Adipose tissue (tissue), 3 donors: ENCODE measurements at regions not wholly inside any gene's neighbourhood (a gene's known extent, or its start where the extent isn't known, plus 50 kb on each side); places are given as distances from the start of the nearest gene placed in this dataset.
"Not testable (repeated sequence)": the region's sequence is repeated elsewhere in the genome, so short reads cannot be mapped to it uniquely, and the experiment has no call there.

Experiments
- H3K27ac ChIP-seq: one replicate; pipeline ENCODE4 v1.5.1; 2013; ENCODE audit warnings: low read depth, low read length
- WGBS, 3 donors: extraction: QIAGEN DNeasy Blood & Tissue Kit; methylation state at CpG; one replicate each; pipeline ENCODE4 v1.1.7; 2013; 5-methylcytosine and 5-hydroxymethylcytosine counted together
- donor health status: healthy with polysubstance abuse.
- donor health status: Bipolar disorder and iron deficiency.
- donor health status: healthy.

- WGBS, 3 donors, result 62 to 86% (median 74%) methylated on average over 5 of the region's 5 CpGs
- H3K27ac ChIP-seq, result no peak overlapping the region
Measured at GRCh38 chr13:40048551-40048950, 393.1 kb downstream of the COG6 start.

- no peak overlapping the region for H3K27ac ChIP-seq
Measured at GRCh38 chr13:40052954-40053353, 397.5 kb downstream of the COG6 start.

DNA sequence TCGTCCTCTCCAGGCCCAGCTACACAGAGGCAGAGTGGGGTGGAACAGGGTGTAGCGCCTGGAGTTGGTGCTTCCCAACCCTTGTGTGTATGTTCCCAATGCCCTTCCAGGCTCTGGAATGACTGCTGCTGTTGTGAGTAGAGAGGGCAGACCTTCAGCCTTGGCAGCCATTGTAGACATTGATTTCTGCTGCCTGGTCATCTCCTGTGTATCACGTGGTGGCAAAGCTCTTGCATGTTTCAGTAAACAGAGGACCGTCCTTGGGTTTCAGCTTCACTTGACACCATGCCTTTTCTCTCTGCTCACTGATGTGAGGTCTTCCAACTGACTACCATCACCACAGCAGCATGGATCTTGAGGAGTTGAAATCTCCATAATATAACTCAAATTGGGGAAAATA lies 397.9 kb downstream of the COG6 start:
- no peak overlapping the region for H3K27ac ChIP-seq
- 83 to 95% (median 93%) methylated on average over 4 of the region's 4 CpGs for WGBS, 3 donors

DNA sequence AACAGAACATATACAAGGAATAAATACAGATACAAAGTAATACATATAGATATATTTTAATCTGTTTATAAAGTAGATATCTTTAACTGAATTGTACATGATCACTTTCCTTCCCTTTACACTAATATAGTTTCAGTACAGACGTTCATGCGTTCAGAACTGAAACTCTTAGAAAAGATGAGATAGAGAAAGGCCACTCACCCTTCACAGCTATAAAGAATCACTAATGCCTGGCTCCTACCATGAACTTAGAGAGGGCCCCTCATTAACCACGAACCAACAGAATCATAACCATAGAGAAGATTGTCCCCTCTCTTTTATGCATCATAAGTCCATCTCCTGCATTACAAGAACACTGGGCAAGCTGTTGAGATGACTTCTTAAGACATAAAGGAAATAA lies 399.0 kb downstream of the COG6 start:
- H3K27ac ChIP-seq, result not testable (repeated sequence)
- WGBS, 3 donors, result no CpG with 5 or more reads among the region's 3 CpGs

DNA sequence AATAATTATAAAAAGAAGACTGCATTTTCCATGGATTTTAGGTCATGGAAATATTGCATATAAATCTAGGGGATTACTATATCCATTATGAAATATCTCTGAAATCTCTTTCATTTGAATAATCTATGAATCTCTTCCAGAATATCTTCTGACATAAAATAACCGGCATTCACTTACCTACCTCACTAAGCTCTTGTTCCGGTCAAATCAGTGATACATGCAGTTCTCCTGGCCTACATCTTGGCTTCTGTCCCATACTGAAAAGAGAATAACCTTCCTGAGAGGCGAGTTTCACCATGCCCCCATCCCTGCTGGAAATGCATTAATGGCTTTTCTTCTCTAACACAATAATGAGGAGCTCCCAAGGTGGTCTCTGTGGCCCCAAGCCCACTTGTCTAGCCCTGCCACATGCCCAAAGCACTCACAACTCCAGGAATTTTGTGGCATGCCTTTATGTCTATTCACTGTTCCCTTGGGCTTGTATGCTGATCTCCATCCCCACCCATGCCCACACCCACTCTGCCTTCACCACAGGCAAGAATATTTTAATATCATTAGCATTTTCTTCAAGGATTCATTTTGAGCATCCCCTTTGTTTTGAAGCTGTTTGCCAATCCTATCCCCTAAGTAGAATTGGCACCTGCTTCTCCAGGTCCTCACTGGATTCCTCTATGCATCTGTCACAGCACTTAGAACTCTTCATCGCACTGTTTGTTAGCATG lies 401.6 kb downstream of the COG6 start:
- WGBS, 3 donors, result 90 to 97% (median 94%) methylated on average over 4 of the region's 4 CpGs
- H3K27ac ChIP-seq, result no peak overlapping the region

GRCh38 chr13:40058757-40059236 lies 403.3 kb downstream of the COG6 start:
- 76 to 93% (median 89%) methylated on average over 3 of the region's 3 CpGs for WGBS, 3 donors
- no peak overlapping the region for H3K27ac ChIP-seq

DNA sequence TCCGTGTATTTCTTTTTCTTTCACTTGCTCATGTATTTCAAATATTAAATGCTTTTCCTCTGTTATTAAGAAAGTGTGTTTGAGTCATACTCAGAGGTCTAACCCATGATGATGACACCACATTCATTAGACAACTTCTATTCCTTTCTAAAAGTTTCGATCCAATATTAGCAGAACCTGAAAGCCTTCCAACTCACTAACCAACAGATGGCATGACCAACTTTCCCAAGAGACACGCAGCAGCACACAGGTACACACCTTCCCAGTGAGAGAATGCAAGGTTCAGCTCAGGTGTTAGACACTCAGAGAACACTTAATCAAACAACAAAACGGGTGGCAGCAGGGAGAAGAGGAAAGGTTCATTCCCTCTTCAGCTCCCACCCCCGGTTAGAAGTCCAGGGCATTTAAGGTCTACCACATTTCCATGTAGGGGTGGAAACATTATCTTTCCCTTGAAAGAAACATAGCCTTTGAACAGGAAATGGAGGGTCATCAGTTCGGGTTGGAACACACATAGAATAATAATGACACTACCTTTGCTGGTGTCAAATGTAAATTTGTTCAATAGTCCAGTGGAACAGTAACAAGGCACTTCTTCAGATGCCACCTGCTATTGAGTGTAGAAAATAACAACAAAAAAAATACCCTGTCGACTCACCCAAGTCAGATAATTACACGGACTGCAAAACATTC lies 404.2 kb downstream of the COG6 start:
- no peak overlapping the region for H3K27ac ChIP-seq
- 34 to 81% (median 72%) methylated on average over 8 of the region's 8 CpGs for WGBS, 3 donors

GRCh38 chr13:40060296-40061007 lies 405.0 kb downstream of the COG6 start:
- 46 to 75% (median 65%) methylated on average over 4 of the region's 4 CpGs for WGBS, 3 donors
- no peak overlapping the region for H3K27ac ChIP-seq

DNA sequence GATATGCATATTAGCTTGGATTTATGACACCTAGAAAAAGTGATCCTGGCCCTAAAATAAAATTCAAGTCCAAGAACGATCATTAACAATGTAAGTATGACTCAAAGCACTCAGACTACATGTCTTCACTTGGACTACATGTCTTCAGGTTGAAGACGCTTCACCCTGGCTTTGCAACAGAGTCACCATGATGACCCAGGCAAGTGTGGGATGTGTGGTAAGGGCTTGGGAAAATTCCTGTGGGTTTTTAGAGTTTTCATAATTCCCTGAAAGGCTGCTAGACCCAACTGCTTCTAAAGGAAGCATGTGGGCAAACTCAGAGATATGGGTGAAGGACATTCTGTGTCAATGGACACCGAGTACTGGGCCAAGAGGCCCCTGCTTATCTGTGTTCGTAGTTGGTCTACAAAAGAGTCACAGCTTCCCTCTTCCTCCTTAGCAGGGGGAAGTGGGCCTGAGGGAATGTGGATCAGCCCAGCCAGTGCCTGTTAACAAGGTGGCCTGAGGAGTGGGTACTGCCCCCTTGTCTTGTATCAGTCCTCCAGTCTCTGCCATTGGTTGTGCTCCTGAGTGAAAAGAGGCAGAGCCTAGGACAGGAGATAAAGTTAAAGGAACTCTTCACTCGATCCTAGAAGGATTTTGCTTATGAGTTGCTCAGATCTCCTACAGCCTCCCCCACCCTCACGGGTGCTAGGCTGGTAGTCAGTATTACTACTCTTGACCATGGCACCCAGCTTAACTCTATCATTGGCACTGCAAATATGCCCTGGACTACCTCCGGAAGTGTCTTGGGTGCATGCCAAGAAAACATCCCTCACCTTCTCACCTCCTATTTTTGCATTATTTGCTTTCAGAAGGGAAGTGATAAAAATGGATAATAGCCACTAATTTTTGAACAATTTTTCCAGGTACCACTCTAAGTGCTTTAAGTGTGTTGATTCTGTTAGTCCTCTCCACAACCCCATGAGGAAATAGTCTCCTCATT lies 406.3 kb downstream of the COG6 start:
- WGBS, 3 donors, result 52 to 87% (median 86%) methylated on average over 7 of the region's 7 CpGs
- no peak overlapping the region for H3K27ac ChIP-seq

DNA sequence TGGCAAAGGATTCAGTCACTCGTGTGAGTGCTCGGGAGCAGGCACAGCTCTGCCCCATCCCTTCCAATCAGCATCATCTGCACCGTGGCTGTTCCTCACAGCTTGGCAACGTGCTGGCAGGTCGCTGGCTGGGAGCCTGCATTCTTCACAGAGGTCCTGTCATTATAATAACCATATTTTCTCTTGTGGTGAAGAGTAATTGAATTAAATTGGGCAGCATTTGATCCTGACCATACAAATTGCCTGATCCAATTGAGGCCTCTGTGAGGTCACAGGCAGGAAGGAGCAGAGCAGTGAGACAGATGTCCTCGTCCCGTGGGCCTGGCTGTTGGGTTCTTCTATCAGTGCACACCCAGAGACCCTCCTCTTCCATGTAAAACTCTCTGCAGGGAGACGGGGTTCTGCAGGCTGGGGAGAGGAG lies 407.8 kb downstream of the COG6 start:
- no peak overlapping the region for H3K27ac ChIP-seq
- whole genome bisulfite sequencing, 3 donors, result 30 to 71% (median 69%) methylated on average over 8 of the region's 8 CpGs

GRCh38 chr13:40063703-40064102 lies 408.2 kb downstream of the COG6 start:
- H3K27ac ChIP-seq, result no peak overlapping the region
- WGBS, 3 donors, result 13 to 60% (median 56%) methylated on average over 1 of the region's 1 CpG

DNA sequence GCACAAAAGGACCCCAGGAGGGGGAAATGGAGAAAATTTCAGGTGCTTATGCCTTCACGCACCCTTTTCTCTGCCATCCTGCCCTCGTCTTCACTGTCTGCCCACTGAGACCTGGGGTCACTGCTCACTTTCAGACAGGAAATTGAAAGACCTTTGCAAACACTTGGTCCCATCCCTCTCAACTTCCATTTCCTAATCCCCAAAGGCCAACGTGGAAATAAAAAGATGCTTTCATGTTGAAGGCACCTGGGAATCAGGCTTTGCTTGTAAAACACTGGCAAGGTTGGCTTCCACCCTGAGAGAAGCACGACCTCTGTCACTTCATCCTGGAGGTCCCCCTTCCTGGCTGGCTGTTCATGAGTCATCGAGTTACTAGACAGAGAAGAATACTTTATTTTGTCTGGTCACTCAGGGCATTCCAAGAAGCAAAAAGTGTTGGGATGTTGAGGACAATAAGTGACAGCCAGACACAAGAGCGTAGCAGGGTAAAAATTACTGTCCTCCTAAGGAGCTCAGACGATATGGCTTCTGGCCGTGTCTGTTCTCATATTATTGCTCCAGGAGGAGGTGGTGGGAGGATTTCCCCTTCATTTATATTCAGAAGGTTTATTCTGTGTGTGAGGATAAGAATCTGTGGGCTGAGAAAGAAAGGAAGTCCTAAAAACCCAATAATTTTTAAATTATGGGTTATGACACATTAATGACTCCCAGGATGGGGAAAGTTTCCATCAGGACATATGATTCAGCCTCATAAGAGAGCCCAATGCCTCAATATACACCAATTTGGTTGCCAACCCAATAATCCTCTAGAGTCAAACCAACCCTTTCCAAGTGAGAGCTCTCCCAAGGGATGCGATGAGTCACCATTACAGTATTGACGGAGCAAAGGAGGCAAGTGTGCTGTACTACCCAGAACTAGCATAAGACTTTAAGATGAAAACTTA lies 409.0 kb downstream of the COG6 start:
- H3K27ac ChIP-seq, result no peak overlapping the region
- WGBS, 3 donors, result 57 to 70% (median 60%) methylated on average over 10 of the region's 10 CpGs

- H3K27ac ChIP-seq, result no peak overlapping the region
- 21 to 36% (median 35%) methylated on average over 11 of the region's 11 CpGs for WGBS, 3 donors
Measured at GRCh38 chr13:40069173-40070044, 413.9 kb downstream of the COG6 start.

DNA sequence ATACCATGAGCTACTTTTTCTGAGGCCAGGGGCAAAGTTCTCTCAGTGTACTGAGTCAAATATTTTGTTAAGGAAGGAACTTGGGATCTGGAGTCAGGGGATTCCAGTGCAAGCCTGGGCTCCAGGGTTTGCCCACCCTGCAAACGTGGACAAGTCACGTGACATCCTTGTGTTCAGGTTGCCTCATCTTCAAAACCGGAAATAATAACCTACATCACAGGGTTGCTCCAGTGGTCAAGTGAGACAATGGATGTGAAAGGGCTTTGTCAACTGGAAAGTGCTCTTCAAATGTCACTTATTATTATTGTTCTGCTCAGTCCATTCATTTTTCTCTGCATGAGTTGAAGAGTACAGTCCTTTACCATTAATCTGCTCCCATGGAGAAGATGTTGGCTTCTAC lies 414.9 kb downstream of the COG6 start:
- peak overlapping the region; percentile 42 for H3K27ac ChIP-seq
- WGBS, 3 donors, result 61 to 99% (median 78%) methylated on average over 3 of the region's 3 CpGs

DNA sequence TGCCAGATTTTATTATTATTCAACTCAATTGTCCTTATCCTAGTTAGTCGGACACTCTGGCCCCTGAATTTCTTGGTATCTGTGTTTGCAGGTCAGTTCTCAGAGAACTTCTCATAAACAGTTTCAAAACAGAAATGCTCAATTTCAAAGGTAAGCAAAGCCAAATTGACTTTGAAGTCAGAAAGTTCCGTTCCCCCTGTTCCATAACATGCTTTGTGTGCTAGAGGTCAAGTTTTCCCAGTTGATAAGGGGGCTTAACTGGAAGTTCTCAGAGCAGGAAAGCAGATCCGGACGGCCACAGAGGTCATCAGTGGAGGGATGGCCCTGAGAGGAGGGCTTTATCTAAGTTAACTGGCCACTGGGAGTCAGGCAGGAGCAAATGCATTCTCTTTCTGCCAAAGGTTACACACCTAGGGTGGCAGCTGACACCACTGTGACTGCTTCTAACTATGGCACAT lies 417.2 kb downstream of the COG6 start:
- 68 to 86% (median 79%) methylated on average over 4 of the region's 4 CpGs for WGBS, 3 donors
- no peak overlapping the region for H3K27ac ChIP-seq

GRCh38 chr13:40074338-40074737 lies 418.9 kb downstream of the COG6 start:
- no peak overlapping the region for H3K27ac ChIP-seq
- WGBS, 3 donors, result 63 to 81% (median 66%) methylated on average over 3 of the region's 3 CpGs
